ENCODE measurements at regions not wholly inside any gene's neighbourhood (a gene's known extent, or its start where the extent isn't known, plus 50 kb on each side); places are given as distances from the start of the nearest gene placed in this dataset.
A peak's percentile ranks its signal among the peaks of the same experiment; 100 is the strongest.

DNA sequence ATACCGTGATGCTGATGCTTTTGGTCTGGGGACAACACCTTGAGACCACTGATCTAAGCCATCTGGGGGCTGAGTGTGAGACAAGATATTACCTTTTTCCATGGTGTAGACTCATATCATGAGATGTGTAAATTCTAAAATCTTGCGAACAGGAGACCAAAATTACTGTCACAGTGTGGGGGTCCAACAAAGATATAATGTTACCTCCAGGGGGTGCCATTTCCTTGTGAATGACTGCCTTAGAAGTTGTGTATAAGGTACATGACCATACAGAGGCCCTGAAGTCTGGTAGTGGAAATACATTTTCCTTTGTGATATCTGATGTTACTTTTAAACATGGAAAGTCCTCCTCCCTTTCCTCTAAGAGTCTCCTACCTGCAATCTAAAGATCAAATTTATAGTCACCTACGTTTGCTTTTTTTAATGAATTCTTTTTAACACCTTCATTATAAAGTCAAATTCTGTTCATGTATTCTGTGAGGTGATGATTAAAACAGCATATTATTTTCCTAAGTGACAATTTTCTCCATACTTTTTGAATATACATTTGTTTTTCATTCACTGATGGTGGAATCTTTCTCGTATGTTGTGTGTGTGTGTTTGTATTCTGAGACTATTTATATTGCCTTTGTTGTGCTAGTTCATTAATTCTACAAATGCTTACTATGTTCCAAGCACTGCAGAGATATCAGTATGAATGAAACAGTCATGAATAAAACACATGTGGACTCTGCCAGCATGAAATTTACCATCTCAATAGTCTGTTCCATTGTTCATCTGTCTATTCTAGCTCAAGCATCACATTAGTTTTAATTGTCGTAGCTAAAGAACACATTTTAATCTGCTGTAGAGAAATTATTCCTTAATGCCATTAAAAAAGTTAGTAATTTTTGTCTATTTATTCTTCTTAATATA is 113.7 kb downstream of the RFC3 start:
- TF ChIP-seq CTCF (IDR thresholded peaks at IDR 0.05) (peak in 2 of 3 experiments; percentile 17 to 26), POLR2A (IDR thresholded peaks at IDR 0.05) (no peak)

Data from testis (tissue), 2 donors.